Caco-2 (cell line): ENCODE measurements at regions not wholly inside any gene's neighbourhood (a gene's known extent, or its start where the extent isn't known, plus 50 kb on each side); places are given as distances from the start of the nearest gene placed in this dataset.

ENCODE experiments used
- BruUV-seq: library from RNA; stranded (reverse); fragments of 400-500 nt; replicated peaks from 2 replicates; lab custom pipeline; 2021; lab: Mats Ljungman, UMichigan
- CTCF ChIA-PET: fragments of 300-600 bp; sonication (Branson Sonifier 250); formaldehyde crosslinking; loops from one replicate; lab custom pipeline; 2022; ENCODE audit warnings: antibody characterized with exemption; lab: Charles Lee
- POLR2A ChIA-PET: fragments of 300-600 bp; sonication (Branson Sonifier 250); formaldehyde crosslinking; loops from one replicate; lab custom pipeline; 2022; ENCODE audit warnings: antibody characterized with exemption; lab: Charles Lee
- DNase-seq, 2 experiments: peaks; one replicate each; pipeline versions ENCODE4 v3.0.0 to v3.0.0-alpha.2; 2020 to 2022
- H3K27me3 ChIP-seq: replicated peaks from 2 replicates; pipeline ENCODE4 v1.6.0; 2011; ENCODE audit warnings: low read length; ENCODE audit not compliant: control insufficient read depth, insufficient read depth
- H3K36me3 ChIP-seq: 2 replicates; pipeline ENCODE4 v1.5.1; 2011; ENCODE audit warnings: low read length; ENCODE audit not compliant: control insufficient read depth, insufficient read depth
- H3K4me1 ChIP-seq: fragments of 250-450 bp; sonication (Bioruptor Pico); 2 replicates; pipeline ENCODE4 v1.5.1; 2020; ENCODE audit warnings: mild to moderate bottlenecking
- H3K4me3 ChIP-seq: 2 replicates; pipeline ENCODE4 v1.5.1; 2011; ENCODE audit warnings: low read depth, mild to moderate bottlenecking, control low read depth, low read length
- H3K9me3 ChIP-seq: fragments of 250-450 bp; sonication (Bioruptor Pico); 2 replicates; pipeline ENCODE4 v1.5.1; 2020; ENCODE audit warnings: mild to moderate bottlenecking, moderate library complexity
- H3K27ac Mint-ChIP-seq: one replicate; pipeline ENCODE4 v1.8.0; 2022; ENCODE audit warnings: mixed read lengths; ENCODE audit not compliant: unreplicated experiment
- H3K27me3 Mint-ChIP-seq: one replicate; pipeline ENCODE4 v1.8.0; 2022; ENCODE audit warnings: mixed read lengths; ENCODE audit not compliant: insufficient read depth, unreplicated experiment
- H3K36me3 Mint-ChIP-seq: one replicate; pipeline ENCODE4 v1.8.0; 2022; ENCODE audit warnings: mild to moderate bottlenecking, mixed read lengths; ENCODE audit not compliant: insufficient read depth, unreplicated experiment
- H3K4me1 Mint-ChIP-seq: one replicate; pipeline ENCODE4 v1.8.0; 2022; ENCODE audit warnings: low read depth, mixed read lengths; ENCODE audit not compliant: unreplicated experiment
- H3K4me3 Mint-ChIP-seq: one replicate; pipeline ENCODE4 v1.8.0; 2022; ENCODE audit warnings: mild to moderate bottlenecking, moderate library complexity, mixed read lengths; ENCODE audit not compliant: unreplicated experiment
- H3K9me3 Mint-ChIP-seq: one replicate; pipeline ENCODE4 v1.8.0; 2022; ENCODE audit warnings: mixed read lengths; ENCODE audit not compliant: unreplicated experiment
- intact Hi-C: fragments of 100-400 bp; cut with micrococcal nuclease; formaldehyde crosslinking; loops from one replicate; pipeline ENCODE4 v1.10.0; 2022; ENCODE audit not compliant: unreplicated experiment
- TF ChIP-seq, protein P1 (sequence below), 2 experiments: fragments of 200-600 bp in 1 of 2; IDR thresholded peaks; 1 replicate in 1 of 2; 2 replicates in 1 of 2; pipeline versions ENCODE4 v1.5.1 to v1.8.0; 2011 to 2022; ENCODE audit warnings: antibody characterized with exemption in 1 of 2, control low read depth in 1 of 2, inconsistent platforms in 1 of 2, low read depth in 1 of 2, low read length in 1 of 2, mild to moderate bottlenecking in 1 of 2, moderate library complexity in 1 of 2; ENCODE audit not compliant: insufficient read depth in 1 of 2, severe bottlenecking in 1 of 2, unreplicated experiment in 1 of 2

DNA sequence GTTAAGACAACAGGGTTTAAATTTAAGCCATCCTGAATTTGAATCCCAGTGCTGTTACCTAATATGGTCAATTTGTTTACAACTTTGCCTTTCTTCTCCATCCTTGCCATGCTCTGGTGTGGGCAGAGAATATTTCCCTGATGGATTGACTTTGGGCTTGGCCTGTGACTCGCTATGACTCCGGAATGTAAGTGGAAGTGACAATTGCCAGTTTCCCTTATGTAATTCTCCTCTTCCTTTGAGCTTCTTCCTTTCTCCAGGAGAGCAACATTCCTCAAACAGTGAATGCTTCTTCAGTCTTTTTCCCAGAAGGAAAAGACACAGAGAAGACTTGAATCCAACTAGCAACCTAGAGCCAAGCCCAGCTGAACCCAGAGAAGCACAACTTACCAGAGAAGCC lies 159.1 kb downstream of the LURAP1L start:
- Histone ChIP-seq H3K36me3 (no peaks in the 10 kb centered on the region), H3K27me3 (no peaks in the 10 kb centered on the region), H3K4me3 (no peak overlapping the region), H3K4me1 (no peaks in the 10 kb centered on the region), H3K9me3 (no peaks in the 10 kb centered on the region)
- intact Hi-C loops: no loop called here
- ChIA-PET POLR2A (no interaction called here), CTCF (no interaction called here)
- no peak overlapping the region for H3K27ac Mint-ChIP-seq
- H3K36me3 Mint-ChIP-seq: no peaks in the 10 kb centered on the region
- H3K27me3 Mint-ChIP-seq: no peaks in the 10 kb centered on the region
- DNase-seq: no peak
- no peaks in the 10 kb centered on the region for H3K9me3 Mint-ChIP-seq
- no peaks in the 10 kb centered on the region for H3K4me1 Mint-ChIP-seq
- no peak overlapping the region for H3K4me3 Mint-ChIP-seq
- BruUV-seq: no TSS peak
- TF ChIP-seq, protein P1, sequence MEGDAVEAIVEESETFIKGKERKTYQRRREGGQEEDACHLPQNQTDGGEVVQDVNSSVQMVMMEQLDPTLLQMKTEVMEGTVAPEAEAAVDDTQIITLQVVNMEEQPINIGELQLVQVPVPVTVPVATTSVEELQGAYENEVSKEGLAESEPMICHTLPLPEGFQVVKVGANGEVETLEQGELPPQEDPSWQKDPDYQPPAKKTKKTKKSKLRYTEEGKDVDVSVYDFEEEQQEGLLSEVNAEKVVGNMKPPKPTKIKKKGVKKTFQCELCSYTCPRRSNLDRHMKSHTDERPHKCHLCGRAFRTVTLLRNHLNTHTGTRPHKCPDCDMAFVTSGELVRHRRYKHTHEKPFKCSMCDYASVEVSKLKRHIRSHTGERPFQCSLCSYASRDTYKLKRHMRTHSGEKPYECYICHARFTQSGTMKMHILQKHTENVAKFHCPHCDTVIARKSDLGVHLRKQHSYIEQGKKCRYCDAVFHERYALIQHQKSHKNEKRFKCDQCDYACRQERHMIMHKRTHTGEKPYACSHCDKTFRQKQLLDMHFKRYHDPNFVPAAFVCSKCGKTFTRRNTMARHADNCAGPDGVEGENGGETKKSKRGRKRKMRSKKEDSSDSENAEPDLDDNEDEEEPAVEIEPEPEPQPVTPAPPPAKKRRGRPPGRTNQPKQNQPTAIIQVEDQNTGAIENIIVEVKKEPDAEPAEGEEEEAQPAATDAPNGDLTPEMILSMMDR (IDR thresholded peaks at IDR 0.05; ENCODE audit: insufficient read depth in 1 of 2, low read depth in 1 of 2, low read length in 1 of 2, severe bottlenecking in 1 of 2, unreplicated experiment in 1 of 2): no peak

DNA sequence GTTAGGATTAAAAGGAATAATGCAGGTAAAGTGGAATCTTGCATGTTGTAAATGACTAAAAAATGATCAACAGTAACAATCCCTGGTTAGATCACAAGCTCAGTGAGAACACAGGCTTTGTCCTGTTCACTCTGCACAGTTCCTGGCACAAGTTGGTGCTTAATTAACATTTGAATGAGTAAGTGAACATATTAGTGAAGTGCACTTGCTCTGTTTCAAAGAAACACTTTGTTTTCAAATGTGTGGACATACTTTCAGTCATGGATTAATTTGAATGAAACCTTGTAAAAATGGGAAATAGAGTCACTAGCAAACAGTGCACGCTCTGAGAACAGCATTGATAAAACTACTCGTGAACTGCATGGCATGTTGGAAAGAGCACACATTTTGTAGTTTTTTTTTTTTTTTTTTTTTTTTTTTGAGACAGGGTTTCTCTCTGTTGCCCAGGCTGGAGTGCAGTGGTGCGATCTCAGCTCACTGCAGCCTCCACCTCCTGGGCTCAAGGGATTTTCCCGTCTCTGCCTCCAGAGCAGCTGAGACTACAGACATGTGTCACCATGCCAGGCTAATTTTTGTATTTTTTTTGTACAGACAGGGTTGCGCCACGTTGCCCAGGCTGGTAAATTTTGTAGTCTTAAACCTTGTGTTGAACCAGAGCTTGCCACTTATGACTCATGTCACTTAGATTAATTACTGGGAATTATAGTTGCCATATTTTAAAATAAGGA lies 159.9 kb downstream of the LURAP1L start:
- Mint-ChIP-seq H3K4me3 (no peak overlapping the region), H3K4me1 (no peaks in the 10 kb centered on the region), H3K36me3 (no peaks in the 10 kb centered on the region), H3K27me3 (no peaks in the 10 kb centered on the region), H3K9me3 (no peaks in the 10 kb centered on the region), H3K27ac (no peak overlapping the region)
- ChIA-PET POLR2A (no interaction called here), CTCF (no interaction called here)
- TF ChIP-seq, protein P1 (IDR thresholded peaks at IDR 0.05; ENCODE audit: insufficient read depth in 1 of 2, low read depth in 1 of 2, low read length in 1 of 2, severe bottlenecking in 1 of 2, unreplicated experiment in 1 of 2): no peak
- DNase-seq: no peak
- no peaks in the 10 kb centered on the region for H3K9me3 ChIP-seq
- H3K4me1 ChIP-seq: no peaks in the 10 kb centered on the region
- intact Hi-C loops: no loop called here
- no peak overlapping the region for H3K4me3 ChIP-seq
- H3K36me3 ChIP-seq: no peaks in the 10 kb centered on the region
- no peaks in the 10 kb centered on the region for H3K27me3 ChIP-seq
- BruUV-seq: no TSS peak

DNA sequence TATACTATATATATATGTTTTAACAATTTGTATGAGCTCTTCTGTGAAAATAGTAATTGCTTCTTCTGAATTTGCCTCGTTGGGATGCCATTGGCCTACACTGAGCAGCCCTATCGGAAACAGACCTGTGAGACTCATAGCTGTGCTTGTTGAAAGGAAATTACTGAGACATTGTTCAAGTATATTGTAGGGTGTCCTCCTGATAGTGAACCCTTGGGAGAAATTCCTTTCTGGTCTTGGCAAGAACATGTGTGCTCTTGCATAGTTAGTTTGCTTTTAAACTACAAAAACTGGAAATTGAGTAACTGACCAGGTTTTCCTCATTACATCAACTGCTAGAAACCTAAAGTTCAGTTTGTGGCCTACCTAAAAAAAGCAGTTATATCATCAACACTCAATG lies 160.9 kb downstream of the LURAP1L start:
- CTCF ChIA-PET: no interaction called here
- no peak for DNase-seq
- Histone ChIP-seq H3K4me3 (no peak overlapping the region), H3K9me3 (no peaks in the 10 kb centered on the region), H3K27me3 (no peaks in the 10 kb centered on the region), H3K36me3 (no peaks in the 10 kb centered on the region), H3K4me1 (no peaks in the 10 kb centered on the region)
- H3K36me3 Mint-ChIP-seq: no peaks in the 10 kb centered on the region
- intact Hi-C loops: no loop called here
- H3K27me3 Mint-ChIP-seq: no peaks in the 10 kb centered on the region
- H3K9me3 Mint-ChIP-seq: no peaks in the 10 kb centered on the region
- TF ChIP-seq, protein P1 (IDR thresholded peaks at IDR 0.05; ENCODE audit: insufficient read depth in 1 of 2, low read depth in 1 of 2, low read length in 1 of 2, severe bottlenecking in 1 of 2, unreplicated experiment in 1 of 2): no peak
- POLR2A ChIA-PET: no interaction called here
- BruUV-seq: no TSS peak
- no peak overlapping the region for H3K4me3 Mint-ChIP-seq
- H3K4me1 Mint-ChIP-seq: no peaks in the 10 kb centered on the region
- H3K27ac Mint-ChIP-seq: no peak overlapping the region
